Skeletal muscle tissue (tissue), 3 donors: ENCODE measurements at regions not wholly inside any gene's neighbourhood (a gene's known extent, or its start where the extent isn't known, plus 50 kb on each side); places are given as distances from the start of the nearest gene placed in this dataset.
A peak's percentile ranks its signal among the peaks of the same experiment; 100 is the strongest.

ENCODE experiments used
- H3K27ac ChIP-seq: one replicate; pipeline ENCODE4 v1.7.0; 2013; ENCODE audit warnings: mild to moderate bottlenecking, low read depth, low read length, inconsistent platforms
- H3K27me3 ChIP-seq, 3 donors: one replicate each; pipeline ENCODE4 v1.7.0; 2013; ENCODE audit warnings: low read length in 3 of 3; ENCODE audit not compliant: control insufficient read depth in 3 of 3, insufficient read depth in 3 of 3
- H3K36me3 ChIP-seq, 3 donors: one replicate each; pipeline ENCODE4 v1.7.0; 2013; ENCODE audit warnings: low read length in 3 of 3; ENCODE audit not compliant: control insufficient read depth in 3 of 3, insufficient read depth in 3 of 3
- H3K4me1 ChIP-seq, 3 donors: one replicate each; pipeline ENCODE4 v1.7.0; 2013; ENCODE audit warnings: low read length in 3 of 3, mild to moderate bottlenecking in 3 of 3; ENCODE audit not compliant: control insufficient read depth in 3 of 3, insufficient read depth in 3 of 3
- H3K4me3 ChIP-seq, 3 donors: one replicate each; pipeline ENCODE4 v1.7.0; 2013; ENCODE audit warnings: low read length in 3 of 3
- H3K9ac ChIP-seq, 3 donors: one replicate each; pipeline ENCODE4 v1.7.0; 2013; ENCODE audit warnings: low read length in 3 of 3, mild to moderate bottlenecking in 3 of 3, moderate library complexity in 2 of 3, low read depth in 1 of 3
- H3K9me3 ChIP-seq, 3 donors: one replicate each; pipeline ENCODE4 v1.7.0; 2013; ENCODE audit warnings: low read length in 3 of 3; ENCODE audit not compliant: control insufficient read depth in 3 of 3
- donor health status: Osteomylitis.

- Histone ChIP-seq H3K27me3 (no peaks in the 10 kb centered on the region), H3K36me3 (no peaks in the 10 kb centered on the region), H3K4me1 (peaks cover 0 to 3% (median 0%) of the 10 kb centered on the region in 3 donors), H3K9ac (no peak overlapping the region), H3K27ac (no peak overlapping the region), H3K9me3 (no peaks in the 10 kb centered on the region), H3K4me3 (no peak overlapping the region)
Measured at GRCh38 chr13:76684336-76684735, 201.9 kb downstream of the KCTD12 start.

GRCh38 chr13:76683854-76684253 is 202.4 kb downstream of the KCTD12 start:
- no peak overlapping the region for H3K27ac ChIP-seq
- no peak overlapping the region for H3K9ac ChIP-seq
- no peaks in the 10 kb centered on the region for H3K36me3 ChIP-seq
- H3K4me3 ChIP-seq, result no peak overlapping the region
- H3K27me3 ChIP-seq, result no peaks in the 10 kb centered on the region
- no peaks in the 10 kb centered on the region for H3K9me3 ChIP-seq
- peaks cover 0 to 3% (median 0%) of the 10 kb centered on the region in 3 donors for H3K4me1 ChIP-seq

GRCh38 chr13:76683168-76683567 is 203.0 kb downstream of the KCTD12 start:
- Histone ChIP-seq H3K4me1 (peaks cover 0 to 3% (median 0%) of the 10 kb centered on the region in 3 donors), H3K9ac (no peak overlapping the region), H3K36me3 (no peaks in the 10 kb centered on the region), H3K27ac (no peak overlapping the region), H3K9me3 (no peaks in the 10 kb centered on the region), H3K27me3 (no peaks in the 10 kb centered on the region), H3K4me3 (no peak overlapping the region)

- Histone ChIP-seq H3K36me3 (no peaks in the 10 kb centered on the region), H3K27me3 (no peaks in the 10 kb centered on the region), H3K9me3 (no peaks in the 10 kb centered on the region), H3K9ac (no peak overlapping the region), H3K4me3 (no peak overlapping the region), H3K4me1 (no peaks in the 10 kb centered on the region), H3K27ac (no peak overlapping the region)
Measured at GRCh38 chr13:76680112-76680511, 206.1 kb downstream of the KCTD12 start.

- Histone ChIP-seq H3K9ac (no peak overlapping the region), H3K9me3 (no peaks in the 10 kb centered on the region), H3K27me3 (no peaks in the 10 kb centered on the region), H3K27ac (no peak overlapping the region), H3K36me3 (no peaks in the 10 kb centered on the region), H3K4me1 (no peaks in the 10 kb centered on the region), H3K4me3 (no peak overlapping the region)
Measured at GRCh38 chr13:76677043-76677442, 209.2 kb downstream of the KCTD12 start.

DNA sequence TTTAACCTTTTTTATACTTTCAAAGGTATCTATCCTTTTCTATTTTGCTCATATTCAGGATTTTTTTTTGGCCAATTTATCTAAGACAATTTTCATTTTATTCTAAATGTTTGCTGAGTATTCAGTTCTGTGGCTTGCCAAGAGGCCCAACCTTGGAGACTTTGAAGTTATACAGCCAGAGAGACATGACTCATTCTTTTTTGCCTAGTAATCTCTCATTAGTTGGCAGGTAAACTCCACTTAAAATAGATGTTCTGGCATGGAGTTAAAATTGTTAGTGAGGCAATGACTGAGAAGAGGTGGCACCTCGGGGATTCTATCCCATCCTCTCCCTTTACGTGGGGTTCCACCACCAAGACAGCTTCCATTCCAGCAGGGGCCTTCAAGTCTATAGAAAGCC is 213.8 kb downstream of the KCTD12 start:
- no peak overlapping the region for H3K9ac ChIP-seq
- H3K4me1 ChIP-seq, result no peaks in the 10 kb centered on the region
- no peak overlapping the region for H3K4me3 ChIP-seq
- H3K36me3 ChIP-seq, result no peaks in the 10 kb centered on the region
- no peaks in the 10 kb centered on the region for H3K9me3 ChIP-seq
- H3K27ac ChIP-seq, result no peak overlapping the region
- no peaks in the 10 kb centered on the region for H3K27me3 ChIP-seq

DNA sequence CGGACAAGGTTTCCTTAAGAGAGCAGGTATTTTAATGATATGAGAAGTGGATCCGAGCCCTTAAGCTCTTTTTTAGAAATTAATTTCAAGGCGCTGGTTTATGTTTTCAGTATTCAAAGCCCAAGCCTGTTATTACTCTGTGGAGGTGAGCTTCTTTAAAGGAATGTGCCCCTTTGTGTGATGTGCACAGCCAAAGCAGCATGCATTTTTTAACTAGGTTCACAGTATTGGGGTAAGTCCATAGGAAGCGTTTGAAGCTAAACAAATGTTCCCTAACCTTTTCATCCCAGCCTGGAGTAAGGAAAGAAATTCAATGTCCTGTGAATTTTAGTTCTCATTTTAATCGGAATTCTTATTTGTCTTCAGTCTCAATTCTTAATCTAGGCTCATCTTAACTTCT is 217.5 kb downstream of the KCTD12 start:
- Histone ChIP-seq H3K27me3 (no peaks in the 10 kb centered on the region), H3K9me3 (no peaks in the 10 kb centered on the region), H3K27ac (no peak overlapping the region), H3K4me3 (no peak overlapping the region), H3K9ac (no peak overlapping the region), H3K4me1 (no peaks in the 10 kb centered on the region), H3K36me3 (no peaks in the 10 kb centered on the region)

- no peak overlapping the region for H3K4me3 ChIP-seq
- no peaks in the 10 kb centered on the region for H3K27me3 ChIP-seq
- no peak overlapping the region for H3K27ac ChIP-seq
- H3K4me1 ChIP-seq, result no peaks in the 10 kb centered on the region
- no peak overlapping the region for H3K9ac ChIP-seq
- H3K9me3 ChIP-seq, result no peaks in the 10 kb centered on the region
- no peaks in the 10 kb centered on the region for H3K36me3 ChIP-seq
Measured at GRCh38 chr13:76668141-76668540, 218.1 kb downstream of the KCTD12 start.

- no peak overlapping the region for H3K27ac ChIP-seq
- no peak overlapping the region for H3K4me3 ChIP-seq
- no peaks in the 10 kb centered on the region for H3K36me3 ChIP-seq
- H3K9me3 ChIP-seq, result no peaks in the 10 kb centered on the region
- H3K4me1 ChIP-seq, result no peaks in the 10 kb centered on the region
- H3K9ac ChIP-seq, result no peak overlapping the region
- no peaks in the 10 kb centered on the region for H3K27me3 ChIP-seq
Measured at GRCh38 chr13:76667551-76667950, 218.7 kb downstream of the KCTD12 start.

DNA sequence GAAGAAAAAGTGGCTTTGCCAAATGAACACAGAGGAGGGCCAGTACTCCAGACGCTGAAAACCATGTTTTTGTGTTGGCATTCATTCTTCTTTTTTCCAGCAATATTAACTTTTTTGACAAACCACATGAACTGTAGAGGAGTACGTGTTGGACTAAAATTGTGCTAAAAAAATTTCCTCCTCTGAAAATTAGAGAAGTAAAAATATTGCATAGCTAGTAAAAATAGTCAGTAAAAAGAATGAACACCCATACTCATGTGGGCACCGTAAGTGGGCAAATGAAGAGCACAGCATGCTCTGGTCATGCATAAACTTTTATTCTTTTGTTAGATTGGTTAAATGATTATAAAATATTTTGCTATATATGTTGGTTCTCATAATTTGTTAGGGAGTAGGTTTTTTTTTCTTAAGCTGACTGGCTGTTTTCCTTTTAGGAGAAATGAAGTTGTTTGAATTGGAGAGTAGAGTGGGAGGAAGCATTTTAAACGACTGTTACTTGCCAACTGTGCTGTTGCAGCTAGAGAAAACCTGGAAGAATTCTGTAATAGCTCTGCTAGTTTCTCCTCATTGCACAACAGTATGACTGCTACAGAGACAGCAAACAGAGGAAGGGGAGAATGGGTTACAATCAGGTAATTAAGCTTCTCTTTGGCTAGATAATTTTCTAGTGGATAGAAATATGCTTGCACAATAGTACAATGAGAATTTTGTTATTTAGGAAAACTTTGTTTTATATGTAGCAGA is 222.4 kb downstream of the KCTD12 start:
- no peaks in the 10 kb centered on the region for H3K9me3 ChIP-seq
- no peak overlapping the region for H3K9ac ChIP-seq
- peak overlapping the region; percentile 3 for H3K27ac ChIP-seq
- H3K4me1 ChIP-seq, result no peaks in the 10 kb centered on the region
- H3K36me3 ChIP-seq, result no peaks in the 10 kb centered on the region
- no peak overlapping the region for H3K4me3 ChIP-seq
- no peaks in the 10 kb centered on the region for H3K27me3 ChIP-seq
